ENCODE measurements at regions not wholly inside any gene's neighbourhood (a gene's known extent, or its start where the extent isn't known, plus 50 kb on each side); places are given as distances from the start of the nearest gene placed in this dataset.

GRCh38 chr18:47717257-47717656 is 213.2 kb downstream of the SMAD2 start:
- no peak for TF ChIP-seq CTCF (IDR thresholded peaks at IDR 0.05)
- no peak for TF ChIP-seq POLR2A (IDR thresholded peaks at IDR 0.05)
- TF ChIP-seq EP300 (IDR thresholded peaks at IDR 0.05), result no peak

Data from tibial nerve (tissue), 4 donors.